NCI-H2196 (cell line): ENCODE measurements at regions not wholly inside any gene's neighbourhood (a gene's known extent, or its start where the extent isn't known, plus 50 kb on each side); places are given as distances from the start of the nearest gene placed in this dataset.

Experiments used
- DNase-seq: peaks from one replicate; lab custom pipeline; 2025; ENCODE audit not compliant: unreplicated experiment; lab: John Stamatoyannopoulos, UW

DNA sequence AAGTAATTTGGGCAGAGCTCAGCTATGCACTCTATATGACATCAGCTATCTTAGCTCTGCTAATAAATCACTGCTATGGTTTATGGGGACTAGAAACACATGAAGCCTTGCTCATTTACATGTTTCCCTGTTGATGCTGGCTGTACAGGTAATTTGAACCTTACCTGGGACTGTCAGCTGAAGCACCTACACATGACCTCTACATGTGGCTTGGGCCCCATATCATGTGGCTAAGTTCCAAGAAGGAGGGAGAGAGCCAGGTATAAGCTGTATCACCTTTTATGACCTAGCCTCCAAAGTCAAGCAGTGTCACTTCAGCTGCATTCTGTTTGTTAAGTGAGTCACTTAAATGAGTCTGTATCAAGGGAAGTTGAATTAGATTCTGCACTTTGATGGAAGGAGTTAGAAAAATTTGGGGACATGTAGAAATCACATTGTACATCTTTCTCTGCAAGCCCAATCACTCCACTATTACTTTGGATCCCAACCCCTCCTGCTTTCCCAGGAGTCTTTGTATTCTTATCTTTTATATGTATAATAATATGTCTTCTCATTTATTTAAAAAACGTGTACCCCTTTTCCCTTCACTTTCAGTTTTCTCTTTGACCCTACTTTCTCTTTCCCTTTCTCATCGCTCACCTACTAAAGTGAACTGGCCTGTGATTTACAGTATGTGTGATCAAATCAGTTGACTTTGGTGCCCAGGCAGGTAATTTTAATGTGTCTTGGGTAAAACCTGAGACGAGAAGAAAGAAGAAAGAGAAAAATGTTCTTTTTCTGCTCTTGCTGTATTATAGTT lies 53.4 kb upstream of the PRKACB start:
- DNase-seq, result peak; percentile 59

DNA sequence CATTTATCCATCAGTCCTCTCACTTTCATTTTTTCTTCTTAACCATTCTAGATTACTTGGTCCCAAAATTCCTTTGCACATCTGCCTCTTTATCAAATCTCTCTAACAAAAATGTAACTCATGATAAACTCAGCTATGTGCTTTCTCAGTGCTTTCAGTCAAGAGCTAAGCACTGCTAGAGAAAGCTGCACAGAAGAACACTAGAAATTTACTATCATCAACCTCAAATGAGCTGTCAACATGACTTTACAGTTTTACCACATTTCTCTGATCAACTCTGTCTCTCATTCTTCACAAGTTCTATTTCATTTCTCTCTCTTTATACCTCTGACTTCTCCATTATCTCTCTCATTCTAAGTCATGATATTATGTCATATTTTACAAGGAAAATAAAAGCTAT lies 54.2 kb upstream of the PRKACB start:
- DNase-seq, result no peak

DNA sequence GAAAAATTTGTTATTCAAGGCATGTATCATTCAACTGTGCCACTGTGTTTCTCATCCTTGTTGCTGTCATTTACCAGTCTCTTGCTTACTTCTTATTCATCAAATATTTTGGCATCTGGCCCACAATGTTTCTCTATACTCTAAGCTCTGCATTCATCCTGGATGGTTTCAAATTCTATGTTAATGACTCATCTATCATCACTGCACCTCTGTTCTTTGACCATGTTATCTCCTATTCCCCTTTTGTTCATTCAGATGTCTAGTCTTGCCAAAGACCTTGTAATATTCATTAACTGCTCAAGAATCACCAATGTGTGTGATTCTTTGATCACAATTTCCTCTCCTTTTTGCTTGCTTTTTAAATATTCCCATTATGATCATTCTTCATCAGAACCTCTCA lies 54.6 kb upstream of the PRKACB start:
- peak; percentile 11 for DNase-seq

DNA sequence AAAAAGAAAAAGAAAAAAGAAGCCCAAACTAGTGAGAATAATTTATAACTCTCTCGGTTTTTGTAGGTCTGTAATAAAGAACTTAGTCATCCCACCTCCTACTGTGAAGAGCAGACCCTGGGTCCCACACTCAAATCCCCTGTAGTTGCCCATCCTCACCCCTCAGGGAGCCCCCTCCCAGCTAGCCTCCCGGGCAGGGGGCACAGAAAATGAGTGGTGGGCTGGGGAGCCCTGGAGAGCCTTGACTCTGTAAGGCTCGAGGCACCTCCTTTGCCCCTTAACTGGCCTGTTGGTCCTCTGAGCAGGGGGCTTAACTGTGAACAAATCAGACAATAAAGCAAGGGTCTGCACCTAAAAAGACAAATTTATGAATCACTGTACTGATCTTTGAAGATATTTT lies 57.5 kb upstream of the PRKACB start:
- DNase-seq, result no peak

DNA sequence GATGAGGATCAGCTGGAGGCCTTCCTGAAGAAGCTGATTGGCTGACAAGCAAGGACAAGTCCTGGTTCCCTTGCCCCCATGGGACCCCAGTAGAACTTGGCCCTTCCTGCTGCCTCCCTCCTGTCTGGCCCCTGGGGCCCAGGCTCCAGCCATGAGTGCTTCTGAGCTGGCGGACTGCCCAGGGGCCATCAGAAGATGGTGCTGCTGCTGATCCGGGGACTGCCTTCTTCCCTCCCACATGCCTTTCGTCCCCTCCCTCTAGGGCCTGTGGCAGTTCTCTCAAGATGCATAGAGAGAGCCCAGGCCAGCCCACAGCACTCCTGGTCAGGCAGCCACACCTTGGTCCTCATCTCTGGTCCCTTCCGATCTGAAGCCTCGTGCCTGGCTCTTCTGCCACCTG lies 57.9 kb upstream of the PRKACB start:
- no peak for DNase-seq

DNA sequence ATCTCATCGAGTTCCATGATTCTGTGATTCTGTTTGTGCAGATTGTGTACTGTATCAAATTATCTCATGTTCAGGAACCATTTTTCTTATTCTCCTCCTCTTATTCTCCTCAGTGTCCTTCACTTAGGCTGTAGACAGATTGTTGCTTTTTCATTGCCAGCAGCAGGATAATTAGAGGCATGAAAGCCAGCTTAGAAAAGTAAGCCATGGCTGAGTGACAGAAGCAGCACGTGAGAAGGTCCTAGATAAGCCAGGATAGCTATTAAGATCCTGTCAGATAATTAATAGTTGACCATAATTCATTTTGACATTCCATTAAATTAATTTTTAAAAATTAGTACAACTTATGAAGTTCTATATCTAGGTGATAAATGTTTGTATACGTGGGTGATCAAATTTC lies 60.8 kb upstream of the PRKACB start:
- no peak for DNase-seq

DNA sequence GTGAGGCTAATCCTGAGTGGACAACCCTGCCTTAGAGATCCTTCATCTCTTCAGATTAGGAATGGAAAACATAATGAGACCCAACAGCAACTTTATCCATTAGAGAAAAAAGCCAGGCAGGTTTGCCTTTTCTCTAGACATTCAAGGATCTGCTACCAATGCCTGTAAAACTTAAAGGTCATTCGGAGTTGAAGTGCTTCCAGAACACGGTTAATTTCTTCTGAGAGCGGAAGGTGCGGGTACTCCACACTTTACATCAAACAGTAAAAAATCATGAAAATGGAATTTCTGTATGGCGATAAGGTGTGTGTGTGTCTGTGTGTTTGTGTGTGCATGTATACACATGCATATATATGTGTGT lies 65.2 kb upstream of the PRKACB start:
- peak; percentile 12 for DNase-seq

DNA sequence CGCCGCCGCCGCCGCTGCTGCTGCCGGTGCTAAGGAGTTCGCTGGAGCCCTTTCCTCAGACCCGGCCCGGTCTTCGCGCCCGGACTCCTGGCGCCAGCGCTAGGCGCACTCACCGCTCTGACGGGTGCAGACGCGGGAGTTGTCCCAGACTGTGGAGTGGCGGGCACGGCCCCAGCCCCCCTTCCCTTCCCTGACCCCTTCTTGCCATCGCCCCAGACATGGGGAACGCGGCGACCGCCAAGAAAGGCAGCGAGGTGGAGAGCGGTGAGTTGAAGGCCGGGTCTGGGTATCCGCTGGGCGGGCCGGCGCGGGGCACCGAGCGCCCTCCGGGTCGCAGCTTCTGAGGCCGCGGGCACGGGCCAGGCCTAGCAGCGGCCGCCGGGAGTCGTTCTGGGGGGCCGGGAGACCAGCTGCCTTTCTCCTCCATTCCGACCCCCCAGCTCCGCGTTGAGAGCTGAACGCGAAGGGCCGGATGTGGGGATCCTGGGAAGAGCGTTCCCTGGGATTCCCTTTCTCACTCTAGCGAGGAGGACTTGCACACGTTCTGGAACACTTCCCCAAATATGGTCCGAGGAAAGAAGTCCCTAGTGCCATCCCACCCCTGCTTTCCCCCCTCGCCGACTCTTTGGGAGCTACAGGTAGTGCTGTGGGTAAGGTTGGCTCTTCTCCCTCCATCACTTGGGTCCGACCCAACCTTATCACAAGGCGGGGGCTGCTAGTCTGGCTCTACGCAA lies 65.8 kb upstream of the PRKACB start:
- no peak for DNase-seq

DNA sequence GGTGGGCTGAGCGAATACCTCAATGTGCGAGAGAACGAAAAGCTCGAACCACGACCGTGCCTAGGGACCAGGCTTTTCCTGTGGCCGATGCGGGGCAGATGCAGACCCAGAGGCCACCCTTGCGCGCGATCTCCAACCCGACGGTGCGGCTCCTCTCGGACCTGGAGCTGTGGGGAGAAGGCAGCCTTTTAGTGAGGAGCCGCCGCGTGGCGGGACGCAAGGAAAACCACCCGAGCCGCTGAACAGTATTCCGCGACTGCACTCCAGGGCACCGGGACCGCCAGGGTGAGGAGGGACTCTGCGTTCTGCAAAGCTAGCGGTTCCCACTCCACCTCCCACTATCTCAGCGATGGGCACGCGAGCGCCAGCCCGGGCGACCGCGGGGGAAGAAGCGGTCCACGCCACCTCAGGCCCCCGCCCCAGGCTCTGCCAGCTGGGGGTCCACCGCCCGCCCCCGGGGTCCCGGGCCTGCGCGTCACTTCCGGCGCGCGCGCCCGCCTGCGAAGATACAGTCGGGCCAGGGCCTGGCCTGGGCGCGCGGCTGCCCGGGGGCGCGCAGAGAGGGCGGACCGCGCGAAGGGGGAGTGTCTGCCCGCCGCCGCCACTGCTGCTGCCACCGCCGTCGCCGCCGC lies 66.5 kb upstream of the PRKACB start:
- peak; percentile 80 for DNase-seq

DNA sequence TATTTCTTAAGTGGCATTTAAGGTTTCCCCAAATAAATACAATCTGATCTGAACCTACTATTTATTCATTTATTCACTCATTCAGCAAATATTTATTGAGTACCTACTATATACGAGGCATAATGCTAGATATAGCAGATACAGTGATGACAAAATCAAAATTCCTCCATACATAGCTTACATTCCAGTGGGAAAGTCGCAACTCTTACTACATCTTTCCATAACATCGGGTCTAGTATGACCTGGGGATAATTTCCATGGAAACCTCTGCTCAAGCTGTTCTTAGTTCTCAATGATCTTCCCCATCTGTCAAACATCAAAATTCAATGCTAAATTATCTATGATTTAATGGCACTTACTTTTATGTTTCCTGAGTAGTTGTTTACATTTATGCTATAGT lies 70.8 kb upstream of the PRKACB start:
- no peak for DNase-seq

DNA sequence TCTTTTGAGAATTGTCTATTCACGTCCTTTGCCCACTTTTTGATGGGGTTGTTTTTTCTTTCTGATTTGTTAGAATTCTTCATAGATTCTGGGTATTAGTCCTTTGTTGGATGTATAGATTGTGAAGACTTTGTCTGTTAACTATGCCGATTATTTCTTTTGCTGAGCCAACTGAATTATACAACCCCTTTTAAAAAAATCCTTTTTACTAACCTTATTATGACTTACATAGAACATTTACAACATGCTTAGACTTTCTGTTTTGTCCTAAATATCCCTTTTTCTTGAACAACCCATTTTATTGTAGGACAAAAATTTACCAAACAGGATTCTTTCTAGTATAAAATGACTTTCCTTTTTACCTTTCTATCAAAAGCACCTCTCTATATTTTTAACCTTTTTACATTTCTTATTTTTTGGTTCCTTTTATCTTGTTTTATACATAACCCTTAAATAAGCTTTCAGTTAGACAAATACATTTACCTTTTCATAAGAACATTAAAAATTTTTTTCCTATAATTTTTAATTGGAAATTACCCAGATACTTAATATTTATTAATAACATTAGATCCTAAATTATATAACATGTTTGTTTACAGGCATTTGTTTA lies 70.4 kb upstream of the TTLL7 start:
- peak; percentile 5 for DNase-seq

DNA sequence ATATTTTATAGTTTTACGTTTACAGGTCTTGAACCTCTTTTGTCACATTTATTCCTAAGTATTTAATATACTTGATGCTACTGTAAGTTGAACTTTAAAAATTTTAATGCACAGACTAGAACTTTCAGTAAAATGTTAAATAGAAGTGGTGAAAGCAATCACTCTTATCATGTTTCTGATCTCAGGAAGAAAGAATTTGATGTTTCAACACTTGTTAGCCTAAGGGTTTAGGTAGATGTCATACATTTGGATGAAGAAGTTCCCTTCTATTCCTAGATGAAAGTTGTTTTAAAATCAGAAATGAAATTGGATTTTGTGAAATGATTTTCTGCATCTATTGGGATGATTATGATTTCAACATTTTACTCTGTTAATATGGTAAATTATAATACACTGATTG lies 63.6 kb upstream of the TTLL7 start:
- DNase-seq, result no peak

DNA sequence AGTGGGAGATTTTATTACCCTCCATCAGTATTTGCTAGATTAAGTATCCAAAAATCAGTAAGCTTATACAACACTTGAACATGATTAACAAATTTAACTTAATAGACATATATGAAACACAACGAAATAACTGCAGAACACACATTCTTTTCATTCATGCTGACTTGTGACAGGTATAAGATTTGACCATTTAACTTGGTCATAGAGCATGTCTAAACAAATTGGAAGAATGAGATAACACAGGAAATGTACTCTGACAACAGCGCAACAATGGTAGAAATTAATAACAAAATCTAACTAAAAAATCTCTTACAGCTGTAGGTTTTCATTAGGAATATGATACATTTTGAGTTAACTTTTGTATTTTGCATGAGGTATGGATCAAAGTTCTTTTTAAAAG lies 62.4 kb upstream of the TTLL7 start:
- no peak for DNase-seq

DNA sequence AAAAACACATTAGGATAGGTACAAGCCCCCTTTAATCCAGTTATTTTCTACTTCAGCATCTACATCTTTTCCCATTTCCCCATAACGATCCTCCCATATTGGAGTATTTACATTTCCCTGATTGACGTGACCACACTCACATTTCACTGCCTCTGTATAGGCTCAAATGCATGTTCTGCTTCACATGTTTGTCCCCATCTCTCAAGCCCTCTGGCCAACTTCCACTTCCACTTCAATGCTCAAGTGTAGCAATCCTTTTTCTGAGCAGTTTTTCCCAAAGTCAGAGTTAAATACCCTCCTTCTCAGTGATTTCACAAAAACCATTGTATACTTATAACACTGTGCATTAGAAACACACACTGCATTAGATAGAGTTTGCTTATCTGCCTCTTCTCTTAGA lies 61.8 kb upstream of the TTLL7 start:
- DNase-seq, result no peak

DNA sequence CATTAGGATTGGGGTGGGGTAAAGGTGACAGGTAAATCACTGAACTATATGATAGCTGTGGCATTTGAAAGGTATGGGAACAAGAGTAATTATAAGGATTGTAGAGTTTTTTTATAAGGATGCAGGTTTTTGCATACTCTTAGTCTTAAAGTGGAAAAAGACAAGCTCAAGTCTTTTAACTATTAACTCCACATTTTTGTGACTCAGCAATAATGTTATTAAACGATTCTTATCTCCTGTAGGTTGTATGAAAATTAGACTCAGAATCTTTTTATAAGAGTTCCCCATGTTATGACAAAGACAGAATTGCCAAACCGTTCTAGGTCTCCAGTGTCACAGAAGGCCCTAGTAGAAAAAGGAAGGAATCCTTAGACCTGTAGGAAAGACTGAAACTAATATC lies 49.9 kb upstream of the TTLL7 start:
- no peak for DNase-seq
